ENCODE measurements at regions not wholly inside any gene's neighbourhood (a gene's known extent, or its start where the extent isn't known, plus 50 kb on each side); places are given as distances from the start of the nearest gene placed in this dataset.

DNA sequence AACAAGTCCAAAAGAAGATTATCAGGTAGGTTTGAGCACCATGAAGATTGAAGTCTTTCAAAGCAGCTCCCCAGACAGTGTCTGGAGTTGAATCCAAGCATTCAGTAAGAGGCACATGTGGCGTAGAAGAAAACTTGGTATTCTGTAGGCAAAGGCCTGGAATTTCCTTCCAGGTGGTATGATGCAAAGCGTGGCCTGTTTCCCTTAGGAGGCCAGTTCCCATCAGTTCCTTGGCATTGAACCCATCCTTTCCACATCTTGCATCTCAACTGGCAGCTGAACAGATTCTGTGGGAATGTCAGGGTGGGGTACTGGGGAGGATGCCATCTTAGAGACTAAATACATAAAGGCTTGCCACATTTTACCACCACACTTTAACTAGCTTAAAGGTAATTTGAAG lies 516.0 kb downstream of the BTBD3 start:
- TF ChIP-seq, protein P1, sequence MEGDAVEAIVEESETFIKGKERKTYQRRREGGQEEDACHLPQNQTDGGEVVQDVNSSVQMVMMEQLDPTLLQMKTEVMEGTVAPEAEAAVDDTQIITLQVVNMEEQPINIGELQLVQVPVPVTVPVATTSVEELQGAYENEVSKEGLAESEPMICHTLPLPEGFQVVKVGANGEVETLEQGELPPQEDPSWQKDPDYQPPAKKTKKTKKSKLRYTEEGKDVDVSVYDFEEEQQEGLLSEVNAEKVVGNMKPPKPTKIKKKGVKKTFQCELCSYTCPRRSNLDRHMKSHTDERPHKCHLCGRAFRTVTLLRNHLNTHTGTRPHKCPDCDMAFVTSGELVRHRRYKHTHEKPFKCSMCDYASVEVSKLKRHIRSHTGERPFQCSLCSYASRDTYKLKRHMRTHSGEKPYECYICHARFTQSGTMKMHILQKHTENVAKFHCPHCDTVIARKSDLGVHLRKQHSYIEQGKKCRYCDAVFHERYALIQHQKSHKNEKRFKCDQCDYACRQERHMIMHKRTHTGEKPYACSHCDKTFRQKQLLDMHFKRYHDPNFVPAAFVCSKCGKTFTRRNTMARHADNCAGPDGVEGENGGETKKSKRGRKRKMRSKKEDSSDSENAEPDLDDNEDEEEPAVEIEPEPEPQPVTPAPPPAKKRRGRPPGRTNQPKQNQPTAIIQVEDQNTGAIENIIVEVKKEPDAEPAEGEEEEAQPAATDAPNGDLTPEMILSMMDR (IDR thresholded peaks at IDR 0.05; ENCODE audit: extremely low read depth, missing control alignments) = no peak
- DNase-seq (ENCODE audit: low spot score) = no peak

DNA sequence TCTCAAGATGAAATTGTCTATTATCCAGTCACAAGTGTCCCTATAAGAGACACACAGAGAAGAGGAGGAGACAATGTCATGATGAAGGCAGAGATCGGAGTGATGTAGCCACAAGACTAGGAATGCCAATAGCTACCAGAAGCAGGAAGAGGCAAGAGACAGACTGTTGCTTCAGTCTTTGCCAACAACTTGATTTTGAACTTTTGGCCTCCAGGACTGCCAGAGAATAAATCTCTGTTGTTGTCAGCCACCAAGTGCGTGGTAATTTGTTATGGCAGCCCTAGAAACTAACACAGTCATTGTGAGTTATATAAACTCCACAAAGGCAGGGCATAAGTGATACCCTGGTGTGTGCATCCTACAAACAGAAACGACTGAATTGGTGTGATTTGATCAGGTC lies 517.0 kb downstream of the BTBD3 start:
- no peak for DNase-seq (ENCODE audit: low spot score)
- TF ChIP-seq, protein P1 (IDR thresholded peaks at IDR 0.05; ENCODE audit: extremely low read depth, missing control alignments) = no peak

DNA sequence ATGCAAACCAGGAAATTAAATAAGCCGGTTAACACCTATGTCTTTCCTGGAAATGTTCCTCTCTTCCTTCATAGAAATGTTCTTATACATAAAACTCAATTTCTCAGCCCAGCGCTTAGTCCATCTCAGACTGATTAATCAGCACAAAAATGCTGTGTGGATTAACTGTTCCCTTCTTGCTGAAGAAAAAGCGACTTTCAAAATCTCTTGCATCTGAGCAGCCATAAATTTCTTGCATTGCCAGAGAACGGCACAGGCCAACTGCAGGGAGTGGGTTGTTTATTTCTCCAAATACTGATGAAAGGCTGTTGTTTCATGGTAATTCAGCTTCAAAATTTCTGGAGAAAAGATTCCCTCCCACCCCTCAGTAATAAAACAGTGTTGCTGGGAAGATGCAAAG lies 517.6 kb downstream of the BTBD3 start:
- no peak for DNase-seq (ENCODE audit: low spot score)
- TF ChIP-seq, protein P1 (IDR thresholded peaks at IDR 0.05; ENCODE audit: extremely low read depth, missing control alignments) = no peak

DNA sequence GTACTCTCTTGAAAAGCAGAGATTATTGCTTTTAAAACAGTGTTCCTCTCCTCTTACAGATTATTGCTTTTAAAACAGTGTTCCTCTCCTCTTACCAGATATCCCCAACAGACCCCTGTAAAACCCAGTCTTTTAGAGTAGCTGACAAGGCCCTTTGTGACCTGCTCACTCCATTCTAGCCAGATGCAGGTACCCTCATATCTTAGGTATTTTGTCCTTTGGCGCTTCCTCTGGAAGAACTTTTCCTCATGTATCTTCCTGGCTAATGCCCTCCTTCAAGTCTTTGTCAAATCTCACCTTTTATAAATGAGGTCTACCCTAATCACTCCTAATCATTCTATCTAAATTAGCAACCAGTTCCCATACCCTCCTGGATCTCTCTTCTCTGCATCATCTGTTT lies 536.0 kb downstream of the BTBD3 start:
- no peak for DNase-seq (ENCODE audit: low spot score)
- TF ChIP-seq, protein P1 (IDR thresholded peaks at IDR 0.05; ENCODE audit: extremely low read depth, missing control alignments) = no peak

DNA sequence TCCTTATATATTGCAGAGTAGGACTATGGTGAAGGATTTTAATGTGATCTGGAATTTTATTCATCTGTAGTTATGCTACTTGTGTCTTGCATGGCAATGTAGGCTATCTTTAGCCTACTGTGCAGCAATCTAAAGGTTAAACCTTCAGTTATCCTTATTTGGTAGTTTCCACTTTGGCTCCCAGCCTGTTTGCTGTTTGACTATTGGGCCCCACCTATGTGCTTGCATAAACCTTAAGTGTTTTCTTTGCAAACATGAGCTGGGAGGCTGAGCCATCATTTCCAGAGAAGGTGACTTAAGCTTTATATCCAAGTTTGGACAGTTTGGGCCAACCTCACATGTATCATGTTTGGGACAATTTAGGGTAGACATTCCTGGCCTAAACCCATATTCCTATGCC lies 537.5 kb downstream of the BTBD3 start:
- TF ChIP-seq, protein P1 (IDR thresholded peaks at IDR 0.05; ENCODE audit: extremely low read depth, missing control alignments) = no peak
- DNase-seq (ENCODE audit: low spot score) = no peak

DNA sequence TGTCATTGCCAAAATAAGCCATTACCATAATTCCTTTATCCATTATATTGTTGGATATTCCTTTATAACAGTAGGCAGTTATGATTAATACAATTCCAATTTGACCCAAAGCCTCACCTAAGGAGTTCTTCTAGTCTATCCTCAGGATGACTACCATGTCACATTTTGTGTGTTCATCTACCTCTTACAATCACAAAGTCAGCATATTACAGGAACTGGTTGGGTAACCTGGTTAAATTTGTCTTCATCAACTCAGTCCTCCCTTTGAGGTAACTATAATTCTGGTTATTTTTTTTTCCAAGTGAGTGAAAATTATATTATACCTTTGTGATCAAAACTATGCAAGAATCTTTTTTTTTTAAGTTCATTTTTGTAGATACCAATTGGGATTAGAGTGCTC lies 540.5 kb downstream of the BTBD3 start:
- TF ChIP-seq, protein P1 (IDR thresholded peaks at IDR 0.05; ENCODE audit: extremely low read depth, missing control alignments) = no peak
- DNase-seq (ENCODE audit: low spot score) = no peak

DNA sequence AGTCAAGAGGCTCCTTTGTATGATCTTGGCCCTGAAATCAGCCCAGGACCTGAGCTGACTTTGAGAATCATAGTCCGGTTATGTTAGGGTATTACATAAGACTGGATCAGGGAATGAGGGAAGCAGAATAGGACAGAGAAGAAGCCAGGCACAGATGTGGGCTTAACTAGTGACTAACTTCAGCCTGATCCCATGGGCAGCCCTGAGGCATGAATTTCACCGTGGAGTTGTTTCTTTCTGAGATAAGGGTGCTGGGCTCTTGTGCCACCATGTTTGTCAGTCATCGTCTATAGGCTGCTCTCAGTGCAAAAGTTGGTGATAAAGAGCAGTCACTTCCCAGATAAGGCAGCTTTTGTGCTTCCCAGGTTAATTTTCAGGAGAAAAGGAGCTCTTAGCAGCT lies 544.7 kb upstream of the SPTLC3 start:
- DNase-seq (ENCODE audit: low spot score) = no peak
- TF ChIP-seq, protein P1 (IDR thresholded peaks at IDR 0.05; ENCODE audit: extremely low read depth, missing control alignments) = no peak

All from GM20000 (cell line).